HEK293 (cell line): ENCODE measurements at regions not wholly inside any gene's neighbourhood (a gene's known extent, or its start where the extent isn't known, plus 50 kb on each side); places are given as distances from the start of the nearest gene placed in this dataset.
A peak's percentile ranks its signal among the peaks of the same experiment; 100 is the strongest.

ENCODE experiments used
- CTCF ChIA-PET: fragments of 350-600 bp; formaldehyde crosslinking; extraction: SDS; loops from one replicate; lab custom pipeline; 2021; ENCODE audit warnings: antibody characterized with exemption; lab: Yijun Ruan, JAX
- POLR2A ChIA-PET: fragments of 300-600 bp; formaldehyde crosslinking; extraction: SDS; loops from one replicate; lab custom pipeline; 2020; ENCODE audit warnings: antibody characterized with exemption, inconsistent platforms; lab: Yijun Ruan, JAX
- H3K27ac ChIP-seq: fragments of 200-500 bp; sonication (Bioruptor generic); 2 replicates; pipeline ENCODE4 v1.5.1; 2014; ENCODE audit warnings: low read depth, low read length, control low read depth, inconsistent platforms; ENCODE audit errors: extremely low read depth
- H3K36me3 ChIP-seq, 2 experiments: fragments of 200-500 bp in 1 of 2; sonication (Bioruptor generic) in 1 of 2; 1 replicate in 1 of 2; 2 replicates in 1 of 2; pipeline ENCODE4 v1.5.1; 2014 to 2017; ENCODE audit warnings: inconsistent platforms in 2 of 2, low read length in 2 of 2; ENCODE audit not compliant: control insufficient read depth in 2 of 2, insufficient read depth in 1 of 2
- H3K4me1 ChIP-seq: fragments of 200-500 bp; sonication (Bioruptor generic); 2 replicates; pipeline ENCODE4 v1.5.1; 2014; ENCODE audit warnings: mild to moderate bottlenecking, low read length, inconsistent platforms; ENCODE audit not compliant: control insufficient read depth, insufficient read depth
- H3K4me3 ChIP-seq: 2 replicates; pipeline ENCODE4 v1.5.1; 2011; ENCODE audit warnings: low read depth, mild to moderate bottlenecking, control low read depth, low read length, moderate library complexity
- H3K9me3 ChIP-seq: fragments of 200-500 bp; sonication (Bioruptor generic); 2 replicates; pipeline ENCODE4 v1.5.1; 2014; ENCODE audit warnings: low read depth, low read length, inconsistent platforms; ENCODE audit not compliant: control insufficient read depth, insufficient read depth
- BCL6B ChIP-seq: fragments of 450-650 bp; formaldehyde crosslinking; IDR thresholded peaks from 2 replicates; pipeline ENCODE4 v1.5.1; 2017; ENCODE audit warnings: missing biosample characterization, missing genetic modification characterization
- HOXA7 ChIP-seq: sonication (generic); formaldehyde crosslinking; IDR thresholded peaks from 2 replicates; pipeline ENCODE4 v1.8.1; 2022; ENCODE audit warnings: missing genetic modification reagents, borderline replicate concordance
- REST ChIP-seq: fragments of 450-650 bp; formaldehyde crosslinking; IDR thresholded peaks from 2 replicates; pipeline ENCODE4 v1.5.1; 2016; ENCODE audit warnings: missing biosample characterization, missing genetic modification characterization
- SCRT1 ChIP-seq: fragments of 450-650 bp; formaldehyde crosslinking; IDR thresholded peaks from 2 replicates; pipeline ENCODE4 v1.5.1; 2016; ENCODE audit warnings: missing biosample characterization, missing genetic modification characterization, borderline replicate concordance
- SCRT2 ChIP-seq: fragments of 450-650 bp; formaldehyde crosslinking; IDR thresholded peaks from 2 replicates; pipeline ENCODE4 v1.5.1; 2016; ENCODE audit warnings: missing biosample characterization, missing genetic modification characterization
- SETDB1 ChIP-seq: IDR thresholded peaks from one replicate; pipeline ENCODE4 v1.6.1; 2017; ENCODE audit warnings: mild to moderate bottlenecking, low read length, moderate library complexity, mixed read lengths; ENCODE audit not compliant: insufficient read length
- WT1 ChIP-seq: fragments of 450-650 bp; formaldehyde crosslinking; IDR thresholded peaks from 2 replicates; pipeline ENCODE4 v1.5.1; 2016; ENCODE audit warnings: missing biosample characterization, missing genetic modification characterization
- ZNF223 ChIP-seq: fragments of 450-650 bp; formaldehyde crosslinking; IDR thresholded peaks from 2 replicates; pipeline ENCODE4 v1.5.1; 2016; ENCODE audit warnings: missing biosample characterization, missing genetic modification characterization
- ZNF394 ChIP-seq: fragments of 450-650 bp; formaldehyde crosslinking; IDR thresholded peaks from 2 replicates; pipeline ENCODE4 v1.5.1; 2016; ENCODE audit warnings: missing biosample characterization, missing genetic modification characterization, mild to moderate bottlenecking, moderate library complexity, borderline replicate concordance
- ZNF518A ChIP-seq: fragments of 450-650 bp; formaldehyde crosslinking; conservative IDR thresholded peaks from 2 replicates; pipeline ENCODE4 v1.5.1; 2016; ENCODE audit warnings: low read depth, missing biosample characterization, missing genetic modification characterization
- ZNF555 ChIP-seq: fragments of 450-650 bp; formaldehyde crosslinking; conservative IDR thresholded peaks from 2 replicates; pipeline ENCODE4 v1.5.1; 2017; ENCODE audit warnings: missing biosample characterization, mild to moderate bottlenecking, missing genetic modification characterization, inconsistent platforms
- ZNF654 ChIP-seq: fragments of 450-650 bp; formaldehyde crosslinking; IDR thresholded peaks from 2 replicates; pipeline ENCODE4 v1.5.1; 2016; ENCODE audit warnings: low read depth, missing biosample characterization, missing genetic modification characterization
- ZNF677 ChIP-seq: fragments of 450-650 bp; IDR thresholded peaks from 2 replicates; pipeline ENCODE4 v1.5.0; 2018; ENCODE audit warnings: missing biosample characterization, mild to moderate bottlenecking, missing genetic modification characterization, moderate library complexity
- ZNF777 ChIP-seq: fragments of 450-650 bp; formaldehyde crosslinking; IDR thresholded peaks from 2 replicates; pipeline ENCODE4 v1.5.1; 2017; ENCODE audit warnings: missing biosample characterization, missing genetic modification characterization, borderline replicate concordance
- ZSCAN23 ChIP-seq: fragments of 450-650 bp; formaldehyde crosslinking; IDR thresholded peaks from 2 replicates; pipeline ENCODE4 v1.5.1; 2016; ENCODE audit warnings: missing biosample characterization, missing genetic modification characterization
- TF ChIP-seq, protein P1 (sequence below): fragments of 450-650 bp; formaldehyde crosslinking; IDR thresholded peaks from 2 replicates; pipeline ENCODE4 v1.5.1; 2016; ENCODE audit warnings: missing biosample characterization, missing genetic modification characterization
- TF ChIP-seq, protein P2 (sequence below): fragments of 450-650 bp; formaldehyde crosslinking; IDR thresholded peaks from 2 replicates; pipeline ENCODE4 v1.5.1; 2016; ENCODE audit warnings: missing biosample characterization, missing genetic modification characterization

DNA sequence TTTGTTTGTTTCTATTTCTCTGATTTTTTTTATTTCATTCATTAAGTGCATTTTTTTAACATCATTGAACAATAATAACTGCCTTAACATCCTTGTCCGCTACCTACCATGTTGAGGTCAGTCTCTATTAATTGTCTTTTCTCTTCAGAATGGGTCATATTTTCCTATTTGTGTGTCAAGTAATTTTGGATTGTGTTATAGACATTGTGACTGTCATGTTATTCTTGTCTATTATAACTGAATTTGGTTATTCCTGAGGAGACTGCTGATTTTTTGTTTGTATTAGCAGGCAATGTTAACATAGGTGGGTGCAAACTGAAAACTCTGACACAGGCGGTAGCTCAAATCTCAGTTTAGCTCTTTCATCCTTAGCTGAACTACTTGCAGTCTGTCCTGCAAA lies 169.9 kb downstream of the DICER1 start:
- Histone ChIP-seq H3K4me1 (no peaks in the 10 kb centered on the region), H3K27ac (no peak overlapping the region), H3K4me3 (no peak overlapping the region), H3K9me3 (no peaks in the 10 kb centered on the region), H3K36me3 (no peaks in the 10 kb centered on the region)
- TF ChIP-seq ZNF677 (tag by site-specific recombination) (no peak), ZNF555 (no peak), SETDB1 (peak; percentile 35)
- TF ChIP-seq, protein P1, sequence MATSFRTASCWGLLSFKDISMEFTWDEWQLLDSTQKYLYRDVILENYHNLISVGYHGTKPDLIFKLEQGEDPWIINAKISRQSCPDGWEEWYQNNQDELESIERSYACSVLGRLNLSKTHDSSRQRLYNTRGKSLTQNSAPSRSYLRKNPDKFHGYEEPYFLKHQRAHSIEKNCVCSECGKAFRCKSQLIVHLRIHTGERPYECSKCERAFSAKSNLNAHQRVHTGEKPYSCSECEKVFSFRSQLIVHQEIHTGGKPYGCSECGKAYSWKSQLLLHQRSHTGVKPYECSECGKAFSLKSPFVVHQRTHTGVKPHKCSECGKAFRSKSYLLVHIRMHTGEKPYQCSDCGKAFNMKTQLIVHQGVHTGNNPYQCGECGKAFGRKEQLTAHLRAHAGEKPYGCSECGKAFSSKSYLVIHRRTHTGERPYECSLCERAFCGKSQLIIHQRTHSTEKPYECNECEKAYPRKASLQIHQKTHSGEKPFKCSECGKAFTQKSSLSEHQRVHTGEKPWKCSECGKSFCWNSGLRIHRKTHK (tag by site-specific recombination), result peak; percentile 97
- ChIA-PET POLR2A (no interaction called here), CTCF (interaction anchor here (0.9 kb wide), 1 partner anchor 22 kb away, joined by 4 read pairs; no protein-coding TSS in a partner anchor)

GRCh38 chr14:94979891-94980290 lies 177.4 kb downstream of the DICER1 start:
- Histone ChIP-seq H3K36me3 (no peaks in the 10 kb centered on the region), H3K27ac (no peak overlapping the region), H3K9me3 (no peaks in the 10 kb centered on the region), H3K4me3 (no peak overlapping the region), H3K4me1 (no peaks in the 10 kb centered on the region)
- ChIA-PET CTCF (no interaction called here), POLR2A (no interaction called here)
- TF ChIP-seq BCL6B (tag by site-specific recombination) (no peak), WT1 (tag by site-specific recombination) (no peak), REST (no peak), ZSCAN23 (tag by site-specific recombination) (no peak), SETDB1 (no peak), ZNF777 (no peak)

- Histone ChIP-seq H3K4me3 (no peak overlapping the region), H3K4me1 (no peaks in the 10 kb centered on the region), H3K36me3 (no peaks in the 10 kb centered on the region), H3K27ac (no peak overlapping the region), H3K9me3 (no peaks in the 10 kb centered on the region)
- TF ChIP-seq ZNF223 (tag by site-specific recombination), result no peak
- no peak for TF ChIP-seq ZNF518A (tag by site-specific recombination)
- TF ChIP-seq HOXA7 (CRISPR knock-in tag), result no peak
- TF ChIP-seq, protein P2, sequence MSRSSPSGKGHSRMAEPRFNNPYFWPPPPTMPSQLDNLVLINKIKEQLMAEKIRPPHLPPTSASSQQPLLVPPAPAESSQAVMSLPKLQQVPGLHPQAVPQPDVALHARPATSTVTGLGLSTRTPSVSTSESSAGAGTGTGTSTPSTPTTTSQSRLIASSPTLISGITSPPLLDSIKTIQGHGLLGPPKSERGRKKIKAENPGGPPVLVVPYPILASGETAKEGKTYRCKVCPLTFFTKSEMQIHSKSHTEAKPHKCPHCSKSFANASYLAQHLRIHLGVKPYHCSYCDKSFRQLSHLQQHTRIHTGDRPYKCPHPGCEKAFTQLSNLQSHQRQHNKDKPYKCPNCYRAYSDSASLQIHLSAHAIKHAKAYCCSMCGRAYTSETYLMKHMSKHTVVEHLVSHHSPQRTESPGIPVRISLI (tag by site-specific recombination), result no peak
- no peak for TF ChIP-seq ZNF654 (tag by site-specific recombination)
- no peak for TF ChIP-seq ZNF394
- TF ChIP-seq SCRT2, result peak; percentile 76
- peak; percentile 29; the same call in 1 of the 2 replicates for TF ChIP-seq SCRT1
- CTCF ChIA-PET, result no interaction called here
- POLR2A ChIA-PET, result no interaction called here
These were observed 180.3 kb downstream of the DICER1 start for GRCh38 chr14:94977016-94977415.
